Urinary bladder (tissue), 3 donors: ENCODE measurements at regions not wholly inside any gene's neighbourhood (a gene's known extent, or its start where the extent isn't known, plus 50 kb on each side); places are given as distances from the start of the nearest gene placed in this dataset.
"Not testable (repeated sequence)": the region's sequence is repeated elsewhere in the genome, so short reads cannot be mapped to it uniquely, and the experiment has no call there.

Source experiments
- DNase-seq: peaks from one replicate; pipeline ENCODE4 v3.0.0-alpha.2; 2015; ENCODE audit errors: extremely low spot score
- H3K27ac ChIP-seq: one replicate; pipeline ENCODE4 v1.5.1; 2013; ENCODE audit warnings: low read depth, mild to moderate bottlenecking, moderate library complexity
- H3K36me3 ChIP-seq: one replicate; pipeline ENCODE4 v1.6.1; 2013; ENCODE audit warnings: mild to moderate bottlenecking, moderate library complexity; ENCODE audit not compliant: insufficient read depth
- H3K4me1 ChIP-seq: one replicate; pipeline ENCODE4 v1.6.1; 2013; ENCODE audit warnings: mild to moderate bottlenecking, moderate library complexity; ENCODE audit not compliant: insufficient read depth
- H3K4me3 ChIP-seq: one replicate; pipeline ENCODE4 v1.5.1; 2013; ENCODE audit warnings: low read depth, low read length
- WGBS: extraction: QIAGEN DNeasy Blood & Tissue Kit; methylation state at CpG from one replicate; pipeline ENCODE4 v1.1.7; 2013; 5-methylcytosine and 5-hydroxymethylcytosine counted together
- donor health status: healthy with polysubstance abuse.
- donor health status: healthy.

DNA sequence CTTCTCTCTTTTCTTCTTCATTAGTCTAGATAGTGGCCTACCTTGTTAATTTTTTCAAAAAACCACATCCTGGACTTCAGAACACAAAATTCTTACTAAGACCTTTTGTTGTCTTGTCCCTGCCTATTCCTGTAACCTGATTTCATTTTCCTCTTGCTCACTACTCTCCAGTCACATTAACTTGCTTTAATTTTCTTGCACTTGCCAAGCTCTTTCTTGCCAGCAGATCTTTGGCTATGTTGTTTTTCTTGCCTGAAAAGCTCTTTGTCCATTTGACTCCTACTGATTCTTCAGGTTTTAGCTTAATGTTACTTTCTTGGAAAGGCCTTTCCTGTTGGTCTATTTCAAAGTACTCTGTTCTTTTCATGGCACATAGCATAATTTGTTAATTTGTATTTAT lies 356.8 kb downstream of the OSTF1 start:
- no peak for DNase-seq
- no peak overlapping the region for H3K27ac ChIP-seq
- no peaks in the 10 kb centered on the region for H3K36me3 ChIP-seq
- no peak overlapping the region for H3K4me3 ChIP-seq
- H3K4me1 ChIP-seq = no peaks in the 10 kb centered on the region

DNA sequence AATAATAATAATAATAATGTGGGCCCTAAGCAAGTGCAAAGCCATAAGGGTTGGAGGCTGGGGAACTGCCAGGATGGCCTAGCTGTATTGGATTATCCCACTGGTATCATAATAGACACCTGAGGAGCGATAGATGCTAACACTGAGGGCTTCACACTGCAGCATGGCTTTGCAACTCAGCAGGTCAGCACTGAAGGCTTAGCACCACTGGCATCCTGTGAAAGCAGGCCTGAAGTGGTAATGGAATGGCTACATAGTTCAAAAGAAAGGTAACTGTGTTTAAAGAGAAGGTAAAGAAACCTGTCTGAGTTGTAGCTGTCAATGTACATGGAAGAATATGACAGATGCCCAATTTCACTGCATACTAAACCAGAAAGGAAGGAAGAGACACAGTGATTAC lies 359.0 kb downstream of the OSTF1 start:
- Histone ChIP-seq H3K4me3 (no peak overlapping the region), H3K36me3 (no peaks in the 10 kb centered on the region), H3K27ac (no peak overlapping the region), H3K4me1 (no peaks in the 10 kb centered on the region)
- no peak for DNase-seq
- WGBS = 96% methylated on average over 1 of the region's 1 CpG

DNA sequence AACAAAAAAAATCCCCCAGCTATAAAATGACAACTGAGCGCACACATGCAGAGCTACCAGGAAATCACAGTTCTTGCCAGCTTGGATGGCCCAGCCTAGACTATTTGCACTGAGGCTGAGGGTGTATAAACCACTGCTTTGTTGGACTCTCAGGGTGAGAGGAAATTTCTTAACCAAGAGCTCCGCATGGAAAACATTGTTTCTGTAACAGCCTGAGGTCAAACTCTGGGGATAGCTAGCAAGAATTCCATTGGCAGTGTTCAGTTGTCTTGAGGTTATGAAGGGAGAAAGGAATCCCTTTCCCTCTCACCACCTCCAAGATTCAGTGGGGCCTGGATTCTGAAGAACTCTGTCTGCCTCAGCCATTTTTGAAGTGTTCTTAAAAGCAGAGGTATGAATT lies 360.0 kb downstream of the OSTF1 start:
- WGBS = 49% methylated on average over 2 of the region's 2 CpGs
- Histone ChIP-seq H3K4me3 (no peak overlapping the region), H3K27ac (no peak overlapping the region), H3K4me1 (no peaks in the 10 kb centered on the region), H3K36me3 (no peaks in the 10 kb centered on the region)
- DNase-seq = no peak

DNA sequence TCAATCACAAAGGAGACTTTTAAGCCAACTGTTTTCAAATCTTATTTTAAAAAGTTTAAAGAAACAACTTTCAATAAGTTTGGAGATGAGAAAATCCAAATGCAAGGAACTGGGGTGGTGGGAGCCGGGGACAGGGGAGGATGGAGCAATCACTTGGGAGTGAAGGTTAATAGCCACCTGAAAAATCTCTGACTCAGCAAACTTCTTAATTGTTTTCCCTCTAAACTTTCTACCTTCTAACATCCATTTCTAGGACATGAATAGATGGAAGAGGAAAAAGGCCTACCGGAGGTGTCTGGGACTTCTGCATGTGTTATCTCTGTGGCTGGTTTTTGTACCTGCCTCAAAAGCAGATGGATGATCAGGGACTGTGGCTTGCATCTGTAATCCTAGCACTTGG lies 360.6 kb downstream of the OSTF1 start:
- 98% methylated on average over 2 of the region's 2 CpGs for WGBS
- no peak overlapping the region for H3K27ac ChIP-seq

DNA sequence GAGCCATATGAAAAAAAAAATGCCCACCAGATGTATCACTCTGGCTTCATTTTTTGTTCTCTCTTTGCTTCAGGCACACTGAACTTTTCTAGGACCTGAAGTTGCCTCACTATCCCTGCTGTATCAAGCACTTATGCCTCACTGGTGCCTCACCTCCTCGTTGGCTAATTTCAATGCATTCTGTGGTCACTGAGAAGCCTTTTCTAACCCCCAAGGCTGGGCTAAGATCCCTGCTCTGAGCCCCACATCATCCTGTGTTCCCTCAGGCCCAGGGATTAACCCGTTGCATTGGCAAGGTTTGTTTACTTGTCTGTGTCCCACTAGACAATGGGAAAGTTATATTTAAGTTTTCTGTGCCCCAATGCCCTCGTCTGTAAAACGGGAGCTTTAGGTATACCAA lies 362.7 kb downstream of the OSTF1 start:
- H3K36me3 ChIP-seq = no peaks in the 10 kb centered on the region
- no peak overlapping the region for H3K4me3 ChIP-seq
- H3K4me1 ChIP-seq = no peaks in the 10 kb centered on the region
- 32% methylated on average over 4 of the region's 4 CpGs for WGBS
- no peak overlapping the region for H3K27ac ChIP-seq
- no peak for DNase-seq

More for the DNA sequence above, 360.6 kb downstream of the OSTF1 start:
- DNase-seq = no peak
- Histone ChIP-seq H3K36me3 (no peaks in the 10 kb centered on the region), H3K4me3 (no peak overlapping the region), H3K4me1 (no peaks in the 10 kb centered on the region)

DNA sequence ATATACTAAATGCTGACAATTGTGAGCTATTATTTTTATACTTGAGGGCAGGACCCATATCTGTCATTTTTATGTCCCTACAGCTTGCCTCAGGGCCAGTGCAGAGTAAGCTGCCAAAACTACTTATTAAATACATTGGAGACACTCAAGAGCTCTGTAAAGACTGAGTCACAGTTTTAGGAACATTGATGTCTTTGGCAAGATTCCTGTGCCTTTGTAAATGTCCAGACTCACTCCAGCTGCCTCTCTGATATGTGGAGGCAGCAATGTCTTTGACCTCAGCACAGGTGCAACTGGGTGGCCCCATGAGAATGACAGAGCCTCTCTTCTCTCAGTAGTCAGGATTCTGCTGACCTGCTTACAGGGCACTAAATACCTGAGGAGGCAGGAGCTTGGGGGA lies 363.2 kb downstream of the OSTF1 start:
- no peaks in the 10 kb centered on the region for H3K4me1 ChIP-seq

DNA sequence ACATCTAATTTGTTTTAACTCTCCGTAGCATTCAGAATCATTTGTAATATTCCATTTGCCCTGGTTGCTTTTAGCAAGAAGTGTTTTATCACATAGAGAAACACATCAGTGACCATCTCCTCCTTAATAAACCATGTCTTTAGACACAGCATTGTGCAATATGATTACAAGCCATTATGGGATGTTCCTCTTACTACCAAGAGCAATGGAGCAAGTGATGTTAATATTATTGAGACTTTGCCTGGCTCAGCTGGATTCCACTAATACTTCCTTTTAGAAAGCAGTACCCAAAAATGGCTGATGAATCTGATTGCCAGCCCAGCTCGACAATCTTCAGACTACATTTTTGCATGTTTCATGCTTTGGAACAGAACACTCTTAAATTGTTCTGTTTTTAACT lies 364.2 kb downstream of the OSTF1 start:
- WGBS = 62% methylated on average over 2 of the region's 2 CpGs
- no peaks in the 10 kb centered on the region for H3K36me3 ChIP-seq
- H3K4me1 ChIP-seq = no peaks in the 10 kb centered on the region
- no peak overlapping the region for H3K27ac ChIP-seq
- no peak for DNase-seq
- H3K4me3 ChIP-seq = no peak overlapping the region

More for the DNA sequence above, 363.2 kb downstream of the OSTF1 start:
- Histone ChIP-seq H3K36me3 (no peaks in the 10 kb centered on the region), H3K27ac (no peak overlapping the region), H3K4me3 (no peak overlapping the region)
- DNase-seq = no peak

DNA sequence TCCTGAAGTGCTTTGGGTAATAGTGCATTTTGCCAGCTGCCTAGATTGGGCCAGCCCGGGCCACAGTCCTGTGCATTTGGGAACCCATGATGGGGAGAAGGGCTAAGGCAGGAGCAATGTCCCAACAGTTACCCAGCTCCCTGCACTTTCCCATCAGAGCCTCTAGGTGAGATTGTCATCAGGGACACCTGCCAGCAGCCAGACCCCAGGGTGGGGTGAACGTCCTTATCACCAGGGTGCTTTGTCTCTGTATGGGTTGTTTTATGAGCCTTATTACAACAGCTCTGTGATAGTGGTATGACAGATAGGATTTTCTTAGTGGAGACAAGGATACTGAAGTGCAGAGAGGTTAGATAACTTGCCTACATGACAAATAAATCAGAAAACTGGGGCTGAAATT lies 365.7 kb downstream of the OSTF1 start:
- no peak for DNase-seq
- Histone ChIP-seq H3K4me1 (no peaks in the 10 kb centered on the region), H3K27ac (no peak overlapping the region), H3K4me3 (no peak overlapping the region), H3K36me3 (no peaks in the 10 kb centered on the region)
- 64% methylated on average over 2 of the region's 2 CpGs for WGBS

DNA sequence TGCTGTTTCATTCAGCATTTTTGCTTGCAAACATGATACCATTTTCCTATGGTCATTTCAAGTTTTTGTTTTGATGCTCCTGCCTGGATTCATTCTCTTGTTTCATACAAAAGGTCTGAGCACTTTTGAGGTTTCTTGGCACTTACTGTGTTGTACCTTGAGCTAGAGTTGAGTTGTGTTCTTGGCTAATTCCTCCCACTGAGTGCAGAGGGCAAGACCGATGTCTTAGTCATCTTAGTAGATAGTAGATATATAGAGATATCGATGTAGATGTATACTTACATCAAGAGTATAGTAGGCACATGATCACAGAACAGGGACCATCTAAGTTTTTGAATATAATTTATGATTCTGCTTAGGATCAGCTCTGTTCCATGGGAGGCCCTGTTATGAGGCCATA lies 366.6 kb downstream of the OSTF1 start:
- WGBS = 96% methylated on average over 2 of the region's 2 CpGs
- Histone ChIP-seq H3K4me1 (no peaks in the 10 kb centered on the region), H3K36me3 (no peaks in the 10 kb centered on the region), H3K4me3 (no peak overlapping the region), H3K27ac (no peak overlapping the region)
- DNase-seq = no peak

DNA sequence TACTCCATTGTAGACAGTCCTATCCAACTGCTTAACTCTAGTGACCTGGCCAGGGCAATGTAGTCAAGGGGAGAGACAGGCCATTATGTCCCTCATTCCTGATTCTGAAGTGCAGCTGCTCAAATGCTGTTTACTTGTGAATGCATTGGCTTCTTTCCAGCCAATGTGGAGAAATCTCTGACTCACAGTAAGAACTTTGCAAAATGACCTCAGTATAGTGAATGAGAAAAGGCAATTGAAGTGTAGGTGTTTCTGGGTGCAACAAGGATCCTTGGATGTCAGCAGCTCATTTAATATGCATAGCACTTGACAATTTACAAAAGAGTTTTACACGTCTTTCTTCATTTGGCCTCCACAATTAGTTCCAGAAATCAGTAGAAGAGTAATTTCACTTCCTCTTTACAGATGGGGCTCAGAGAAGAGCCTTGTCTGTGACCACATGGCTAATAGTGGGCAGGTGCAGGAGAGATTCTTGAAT lies 367.2 kb downstream of the OSTF1 start:
- 73% methylated on average over 1 of the region's 1 CpG for WGBS
- Histone ChIP-seq H3K36me3 (no peaks in the 10 kb centered on the region), H3K4me3 (no peak overlapping the region), H3K4me1 (no peaks in the 10 kb centered on the region), H3K27ac (no peak overlapping the region)
- DNase-seq = no peak

DNA sequence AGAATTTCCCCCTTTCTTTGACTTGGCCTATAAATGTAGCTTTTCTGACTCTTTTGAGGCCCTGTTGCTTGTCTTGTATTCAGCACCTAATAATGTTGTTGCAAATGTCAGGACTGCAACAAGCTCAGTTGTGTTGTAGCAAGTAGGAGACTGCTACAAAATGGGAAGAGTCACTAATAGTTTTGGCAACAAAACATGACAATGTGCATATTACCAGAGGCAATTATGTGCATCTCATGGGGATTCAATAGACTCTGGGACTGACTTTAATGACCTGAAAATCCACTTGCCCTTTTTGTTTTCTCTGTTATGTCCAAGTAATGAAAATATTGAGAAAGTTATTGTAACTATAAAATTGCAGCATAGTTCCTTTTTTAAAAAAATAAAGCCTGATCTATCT lies 368.4 kb downstream of the OSTF1 start:
- Histone ChIP-seq H3K27ac (no peak overlapping the region), H3K4me3 (no peak overlapping the region), H3K4me1 (no peaks in the 10 kb centered on the region), H3K36me3 (no peaks in the 10 kb centered on the region)
- no peak for DNase-seq

DNA sequence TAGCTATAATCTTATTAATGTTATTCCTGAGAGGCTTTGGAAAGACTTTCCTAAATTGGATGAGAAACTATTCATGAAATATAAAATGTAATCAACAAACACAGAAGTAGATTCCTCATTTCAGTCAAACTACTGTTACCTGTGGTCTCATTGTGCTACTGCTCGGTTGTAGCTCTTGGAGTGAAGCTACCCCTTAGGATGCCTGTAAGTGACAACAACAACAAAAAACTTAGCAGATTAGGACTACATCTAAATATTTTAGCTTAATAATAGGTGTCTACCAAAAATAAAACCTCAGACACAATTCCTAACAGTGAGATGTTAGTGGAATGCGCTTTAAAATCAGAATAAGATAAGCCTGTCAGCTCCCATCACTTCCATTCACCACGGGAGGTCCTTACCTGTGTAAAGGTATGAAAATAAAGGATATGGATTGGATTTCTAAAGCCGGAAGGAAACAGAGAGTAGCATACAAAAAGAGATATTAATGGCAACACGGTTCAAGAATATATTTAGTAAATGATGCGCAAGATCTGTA lies 369.2 kb downstream of the OSTF1 start:
- no peak overlapping the region for H3K27ac ChIP-seq
- 89% methylated on average over 6 of the region's 6 CpGs for WGBS
- no peaks in the 10 kb centered on the region for H3K36me3 ChIP-seq
- H3K4me3 ChIP-seq = no peak overlapping the region
- no peak for DNase-seq
- H3K4me1 ChIP-seq = no peaks in the 10 kb centered on the region

DNA sequence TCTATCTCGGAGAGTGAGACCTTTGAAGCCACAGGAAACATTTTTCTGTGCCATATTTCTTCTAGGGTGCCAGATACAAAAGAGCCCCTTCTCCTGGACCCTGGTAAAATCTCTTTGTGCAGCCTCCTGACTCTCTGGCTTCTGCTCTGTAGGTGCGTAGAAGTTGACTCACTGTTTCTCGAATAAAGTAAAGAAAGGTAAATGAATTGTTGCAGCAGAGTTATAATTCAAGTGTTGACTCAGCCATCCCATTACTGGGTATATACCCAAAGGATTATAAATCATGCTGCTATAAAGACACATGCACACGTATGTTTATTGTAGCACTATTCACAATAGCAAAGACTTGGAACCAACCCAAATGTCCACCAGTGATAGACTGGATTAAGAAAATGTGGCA lies 371.0 kb downstream of the OSTF1 start:
- not testable (repeated sequence) for DNase-seq, H3K27ac ChIP-seq, H3K36me3 ChIP-seq, H3K4me3 ChIP-seq, H3K4me1 ChIP-seq
- 56% methylated on average over 4 of the region's 4 CpGs for WGBS

DNA sequence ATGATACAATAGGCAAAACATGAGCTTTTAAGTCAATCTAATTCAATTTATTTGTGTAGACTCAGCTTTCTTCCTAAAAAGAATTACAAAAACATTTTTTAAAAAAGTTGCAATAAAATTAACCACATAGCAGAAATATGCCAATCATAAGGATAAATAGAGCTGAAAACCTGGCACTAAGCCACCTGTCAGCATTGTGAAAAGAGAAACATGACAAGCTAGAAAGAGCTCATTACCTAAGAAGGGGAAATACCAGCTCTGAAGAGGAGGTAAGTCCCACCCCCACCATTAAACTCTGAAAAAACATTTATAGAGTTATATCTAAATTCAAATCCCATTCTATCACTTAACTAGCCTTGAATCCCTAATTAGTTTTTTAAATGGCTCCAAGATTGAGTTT lies 372.9 kb downstream of the OSTF1 start:
- no peak overlapping the region for H3K4me3 ChIP-seq
- no peaks in the 10 kb centered on the region for H3K36me3 ChIP-seq
- no peak overlapping the region for H3K27ac ChIP-seq
- no peak for DNase-seq
- no peaks in the 10 kb centered on the region for H3K4me1 ChIP-seq

DNA sequence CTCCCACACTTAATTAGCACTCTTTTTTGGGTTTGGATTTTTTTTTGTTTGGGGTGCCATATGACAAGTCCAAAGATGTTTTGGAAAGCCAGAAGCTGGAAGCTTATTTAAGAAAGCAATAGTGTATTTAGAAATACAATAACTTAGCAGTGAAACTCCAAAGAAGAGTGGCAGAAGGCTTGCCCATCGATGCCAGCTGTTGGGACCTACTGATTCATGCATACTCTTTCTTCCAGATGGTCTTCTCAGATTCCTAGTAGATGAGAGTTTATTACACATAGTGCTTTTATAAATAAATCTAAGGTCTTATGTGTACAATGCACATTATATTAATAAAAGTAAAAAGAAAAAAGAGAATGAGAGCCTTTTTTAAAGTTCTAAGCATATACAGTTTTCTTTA lies 374.6 kb downstream of the OSTF1 start:
- WGBS = 84% methylated on average over 1 of the region's 1 CpG

More for the DNA sequence above, 374.6 kb downstream of the OSTF1 start:
- no peak for DNase-seq
- H3K27ac ChIP-seq = no peak overlapping the region
- H3K4me3 ChIP-seq = no peak overlapping the region
- no peaks in the 10 kb centered on the region for H3K4me1 ChIP-seq
- no peaks in the 10 kb centered on the region for H3K36me3 ChIP-seq
